ENCODE measurements at regions not wholly inside any gene's neighbourhood (a gene's known extent, or its start where the extent isn't known, plus 50 kb on each side); places are given as distances from the start of the nearest gene placed in this dataset.

GRCh38 chr5:166262395-166262794, 2029.0 kb upstream of the WWC1 start:
- no peak for DNase-seq
- Histone ChIP-seq H3K27me3 (no peaks in the 10 kb centered on the region), H3K4me3 (no peak overlapping the region), H3K27ac (no peak overlapping the region), H3K9me3 (replicated peaks in 1 of 3) (no peaks in the 10 kb centered on the region), H3K36me3 (replicated peaks in 1 of 2) (no peaks in the 10 kb centered on the region), H3K4me1 (replicated peaks in 1 of 2) (no peaks in the 10 kb centered on the region)
- no peak for TF ChIP-seq CTCF (IDR thresholded peaks at IDR 0.05)
- no peak for TF ChIP-seq POLR2A (IDR thresholded peaks at IDR 0.05)
- intact Hi-C loops (cut with DNase I): no loop called here
- 77 to 88% (median 87%) methylated on average over 3 of the region's 3 CpGs for WGBS, 4 donors

GRCh38 chr5:166267907-166268306, 2023.5 kb upstream of the WWC1 start:
- intact Hi-C loops (cut with DNase I): no loop called here
- H3K27ac ChIP-seq: no peak overlapping the region
- no peaks in the 10 kb centered on the region for H3K27me3 ChIP-seq
- WGBS, 4 donors: 66 to 87% (median 80%) methylated on average over 4 of the region's 4 CpGs
- DNase-seq: no peak
- no peaks in the 10 kb centered on the region for H3K9me3 ChIP-seq (replicated peaks in 1 of 3)
- no peaks in the 10 kb centered on the region for H3K36me3 ChIP-seq (replicated peaks in 1 of 2)
- TF ChIP-seq POLR2A (IDR thresholded peaks at IDR 0.05): no peak
- TF ChIP-seq CTCF (IDR thresholded peaks at IDR 0.05): no peak
- H3K4me3 ChIP-seq: no peak overlapping the region
- no peaks in the 10 kb centered on the region for H3K4me1 ChIP-seq (replicated peaks in 1 of 2)

GRCh38 chr5:166270712-166271111, 2020.7 kb upstream of the WWC1 start:
- TF ChIP-seq CTCF (IDR thresholded peaks at IDR 0.05): no peak
- H3K36me3 ChIP-seq (replicated peaks in 1 of 2): no peaks in the 10 kb centered on the region
- no peak for DNase-seq

GRCh38 chr5:166276006-166276405, 2015.4 kb upstream of the WWC1 start:
- TF ChIP-seq POLR2A (IDR thresholded peaks at IDR 0.05) (no peak), CTCF (IDR thresholded peaks at IDR 0.05) (no peak)
- Histone ChIP-seq H3K27me3 (no peaks in the 10 kb centered on the region), H3K4me3 (no peak overlapping the region), H3K9me3 (replicated peaks in 1 of 3) (no peaks in the 10 kb centered on the region), H3K36me3 (replicated peaks in 1 of 2) (no peaks in the 10 kb centered on the region), H3K4me1 (replicated peaks in 1 of 2) (no peaks in the 10 kb centered on the region), H3K27ac (no peak overlapping the region)
- intact Hi-C loops (cut with DNase I): no loop called here
- no peak for DNase-seq

More at GRCh38 chr5:166270712-166271111, 2020.7 kb upstream of the WWC1 start:
- Histone ChIP-seq H3K4me1 (replicated peaks in 1 of 2) (no peaks in the 10 kb centered on the region), H3K9me3 (replicated peaks in 1 of 3) (no peaks in the 10 kb centered on the region), H3K4me3 (no peak overlapping the region), H3K27ac (no peak overlapping the region), H3K27me3 (no peaks in the 10 kb centered on the region)
- intact Hi-C loops (cut with DNase I): no loop called here
- WGBS, 4 donors: 86 to 93% (median 88%) methylated on average over 2 of the region's 2 CpGs
